SK-N-SH (cell line): ENCODE measurements at regions not wholly inside any gene's neighbourhood (a gene's known extent, or its start where the extent isn't known, plus 50 kb on each side); places are given as distances from the start of the nearest gene placed in this dataset.
"Not testable (repeated sequence)": the region's sequence is repeated elsewhere in the genome, so short reads cannot be mapped to it uniquely, and the experiment has no call there.

ENCODE experiments used
- CTCF ChIA-PET: fragments of 300-600, 350-600 bp; formaldehyde crosslinking; extraction: SDS; loops from one replicate; lab custom pipeline; 2021; lab: Yijun Ruan, JAX
- POLR2A ChIA-PET: fragments of 350-600 bp; sonication (Branson Sonifier 250); formaldehyde crosslinking; extraction: SDS; loops from one replicate; lab custom pipeline; 2020; ENCODE audit warnings: antibody characterized with exemption, inconsistent platforms; lab: Yijun Ruan, JAX
- DNase-seq: peaks from one replicate; pipeline ENCODE4 v3.0.0; 2012
- H2AFZ ChIP-seq: fragments of 200-600 bp; sonication (generic); 2 replicates; pipeline ENCODE4 v1.8.1; 2016; ENCODE audit warnings: antibody characterized with exemption, mild to moderate bottlenecking, low read depth
- H3F3A ChIP-seq: fragments of 200-600 bp; sonication (generic); replicated peaks from 2 replicates; pipeline ENCODE3; 2016; ENCODE audit warnings: antibody characterized with exemption, mild to moderate bottlenecking; ENCODE audit not compliant: insufficient read depth
- H3K27ac ChIP-seq, 2 experiments: fragments of 200-500 bp in 1 of 2; fragments of 200-600 bp in 1 of 2; sonication (Bioruptor generic) in 1 of 2; sonication (generic), shearing (Covaris generic) in 1 of 2; 2 replicates each; pipeline versions ENCODE4 v1.5.1 to v1.6.1; 2014 to 2016; ENCODE audit warnings: low read depth in 2 of 2, inconsistent platforms in 1 of 2, low read length in 1 of 2, mild to moderate bottlenecking in 1 of 2, mixed read lengths in 1 of 2
- H3K27me3 ChIP-seq: fragments of 200-600 bp; sonication (generic), shearing (Covaris generic); 2 replicates; pipeline ENCODE4 v1.6.1; 2016; ENCODE audit warnings: mixed run types; ENCODE audit not compliant: insufficient read depth
- H3K36me3 ChIP-seq, 2 experiments: fragments of 200-500 bp in 1 of 2; fragments of 200-600 bp in 1 of 2; sonication (Bioruptor generic) in 1 of 2; sonication (generic) in 1 of 2; replicated peaks in 1 of 2; 2 replicates each; pipeline versions ENCODE3 to v1.5.1; 2014 to 2016; ENCODE audit warnings: low read length in 1 of 2, mild to moderate bottlenecking in 1 of 2; ENCODE audit not compliant: insufficient read depth in 2 of 2, control insufficient read depth in 1 of 2
- H3K4me1 ChIP-seq, 2 experiments: fragments of 200-500 bp in 1 of 2; fragments of 200-600 bp in 1 of 2; sonication (Bioruptor generic) in 1 of 2; sonication (generic), shearing (Covaris generic) in 1 of 2; 2 replicates each; pipeline versions ENCODE4 v1.5.1 to v1.6.1; 2014 to 2016; ENCODE audit warnings: low read depth in 1 of 2, low read length in 1 of 2, mixed run types in 1 of 2; ENCODE audit not compliant: insufficient read depth in 2 of 2, control insufficient read depth in 1 of 2
- H3K4me2 ChIP-seq: fragments of 200-600 bp; sonication (generic), shearing (Covaris generic); 2 replicates; pipeline ENCODE4 v1.6.1; 2017; ENCODE audit warnings: mixed run types
- H3K4me3 ChIP-seq, 2 experiments: fragments of 200-500 bp in 1 of 2; fragments of 200-600 bp in 1 of 2; sonication (Bioruptor generic) in 1 of 2; sonication (generic), shearing (Covaris generic) in 1 of 2; 2 replicates each; pipeline versions ENCODE4 v1.5.1 to v1.8.1; 2014 to 2016; ENCODE audit warnings: low read depth in 2 of 2, inconsistent platforms in 1 of 2, low read length in 1 of 2, mild to moderate bottlenecking in 1 of 2, mixed read lengths in 1 of 2, moderate library complexity in 1 of 2
- H3K79me2 ChIP-seq: fragments of 200-600 bp; sonication (generic); 2 replicates; pipeline ENCODE4 v1.8.1; 2017; ENCODE audit warnings: mild to moderate bottlenecking; ENCODE audit not compliant: insufficient read depth
- H3K9ac ChIP-seq: fragments of 200-600 bp; sonication (generic); 2 replicates; pipeline ENCODE4 v1.6.1; 2017; ENCODE audit warnings: mixed run types
- H3K9me2 ChIP-seq: fragments of 200-600 bp; sonication (generic); 2 replicates; pipeline ENCODE4 v1.6.1; 2017; ENCODE audit warnings: mixed run types
- H3K9me3 ChIP-seq: fragments of 200-600 bp; sonication (generic); 2 replicates; pipeline ENCODE4 v1.6.1; 2017; ENCODE audit warnings: mixed run types, mild to moderate bottlenecking, moderate library complexity
- H4K20me1 ChIP-seq: fragments of 200-600 bp; sonication (generic); 2 replicates; pipeline ENCODE4 v1.6.1; 2017; ENCODE audit warnings: mild to moderate bottlenecking, mixed run types; ENCODE audit not compliant: insufficient read depth
- RAD21 ChIP-seq: IDR thresholded peaks from 2 replicates; pipeline ENCODE4 v1.6.1; 2012; ENCODE audit warnings: mild to moderate bottlenecking, low read length
- SMC3 ChIP-seq: IDR thresholded peaks from 2 replicates; pipeline ENCODE4 v1.6.1; 2012; ENCODE audit warnings: low read depth, low read length, improper control_type of control experiment
- WGBS: methylation state at CpG from one replicate; pipeline ENCODE4 v1.1.6; 2017; ENCODE audit warnings: low lambda C conversion rate; 5-methylcytosine and 5-hydroxymethylcytosine counted together
- TF ChIP-seq, protein P1 (sequence below): fragments of 200-600 bp; sonication (generic); IDR thresholded peaks from 2 replicates; pipeline ENCODE4 v1.6.1; 2017; ENCODE audit warnings: antibody characterized with exemption, mild to moderate bottlenecking, moderate library complexity
- TF ChIP-seq, protein P2 (sequence below): IDR thresholded peaks from 2 replicates; pipeline ENCODE4 v1.6.1; 2012; ENCODE audit warnings: mild to moderate bottlenecking, low read depth, low read length, moderate library complexity

DNA sequence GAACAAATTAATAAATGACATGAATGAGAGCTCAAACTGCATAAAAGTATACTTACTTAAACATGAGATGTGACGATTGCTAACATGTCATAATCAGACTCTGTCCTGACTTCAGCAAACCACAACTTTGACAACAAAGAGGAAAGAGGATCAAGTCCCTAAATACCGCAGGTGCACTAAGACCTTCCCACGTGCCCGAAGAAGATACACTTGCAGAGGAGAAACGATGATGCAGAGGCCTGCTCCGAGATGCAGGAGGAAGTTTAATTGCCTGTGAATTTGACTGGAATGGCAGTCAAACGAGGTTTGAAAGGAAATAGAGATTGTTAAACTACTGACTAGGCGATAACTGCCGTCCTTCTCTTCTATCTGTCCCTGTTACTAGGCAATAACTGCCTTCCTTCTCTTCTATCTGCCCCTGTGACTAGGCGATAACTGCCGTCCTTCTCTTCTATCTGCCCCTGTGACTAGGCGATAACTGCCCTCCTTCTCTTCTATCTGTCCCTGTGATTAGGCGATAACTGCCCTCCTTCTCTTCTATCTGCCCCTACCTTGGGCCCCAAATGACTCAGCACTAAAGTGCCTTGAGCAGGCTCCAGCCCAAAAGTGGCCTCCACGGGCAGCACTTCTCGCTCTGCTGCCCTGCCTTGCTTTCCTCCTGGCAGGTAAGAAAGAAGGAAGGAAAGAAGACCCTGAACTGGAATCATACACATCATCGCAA, 2226.0 kb upstream of the DEFB115 start:
- H3F3A ChIP-seq, POLR2A ChIA-PET, H3K9me2 ChIP-seq, H3K9me3 ChIP-seq, H3K4me3 ChIP-seq, H2AFZ ChIP-seq, H3K4me1 ChIP-seq, H3K9ac ChIP-seq, H3K4me2 ChIP-seq, H3K79me2 ChIP-seq, DNase-seq, CTCF ChIA-PET, H3K36me3 ChIP-seq, H3K27ac ChIP-seq, H4K20me1 ChIP-seq, H3K27me3 ChIP-seq: not testable (repeated sequence)
- 2% methylated on average over 16 of the region's 16 CpGs for WGBS

DNA sequence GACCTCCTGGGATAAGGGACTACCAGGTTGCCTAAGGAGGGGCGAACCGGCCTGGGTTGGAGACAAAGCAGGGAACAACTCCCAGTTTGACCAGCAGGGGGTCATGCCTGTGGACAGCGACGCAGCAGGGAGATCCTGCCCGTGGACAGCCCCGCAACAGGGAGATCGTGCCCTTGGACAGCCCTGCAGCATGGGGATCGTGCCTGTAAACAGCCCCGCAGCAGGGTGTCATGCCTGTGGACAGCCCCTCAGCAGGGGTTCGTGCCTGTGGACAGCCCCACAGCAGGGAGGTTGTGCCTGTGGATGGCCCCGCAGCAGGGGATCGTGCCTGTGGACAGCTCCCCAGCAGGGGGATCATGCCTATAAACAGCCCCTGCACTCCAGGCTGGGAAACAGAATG, 2213.2 kb upstream of the DEFB115 start:
- WGBS: 18% methylated on average over 5 of the region's 12 CpGs
- H3F3A ChIP-seq, H3K9me3 ChIP-seq, POLR2A ChIA-PET, H3K4me2 ChIP-seq, H3K9me2 ChIP-seq, H3K4me3 ChIP-seq, H2AFZ ChIP-seq, H3K9ac ChIP-seq: not testable (repeated sequence)
- TF ChIP-seq, protein P1, sequence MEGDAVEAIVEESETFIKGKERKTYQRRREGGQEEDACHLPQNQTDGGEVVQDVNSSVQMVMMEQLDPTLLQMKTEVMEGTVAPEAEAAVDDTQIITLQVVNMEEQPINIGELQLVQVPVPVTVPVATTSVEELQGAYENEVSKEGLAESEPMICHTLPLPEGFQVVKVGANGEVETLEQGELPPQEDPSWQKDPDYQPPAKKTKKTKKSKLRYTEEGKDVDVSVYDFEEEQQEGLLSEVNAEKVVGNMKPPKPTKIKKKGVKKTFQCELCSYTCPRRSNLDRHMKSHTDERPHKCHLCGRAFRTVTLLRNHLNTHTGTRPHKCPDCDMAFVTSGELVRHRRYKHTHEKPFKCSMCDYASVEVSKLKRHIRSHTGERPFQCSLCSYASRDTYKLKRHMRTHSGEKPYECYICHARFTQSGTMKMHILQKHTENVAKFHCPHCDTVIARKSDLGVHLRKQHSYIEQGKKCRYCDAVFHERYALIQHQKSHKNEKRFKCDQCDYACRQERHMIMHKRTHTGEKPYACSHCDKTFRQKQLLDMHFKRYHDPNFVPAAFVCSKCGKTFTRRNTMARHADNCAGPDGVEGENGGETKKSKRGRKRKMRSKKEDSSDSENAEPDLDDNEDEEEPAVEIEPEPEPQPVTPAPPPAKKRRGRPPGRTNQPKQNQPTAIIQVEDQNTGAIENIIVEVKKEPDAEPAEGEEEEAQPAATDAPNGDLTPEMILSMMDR: peak; percentile 53
- TF ChIP-seq, protein P2, sequence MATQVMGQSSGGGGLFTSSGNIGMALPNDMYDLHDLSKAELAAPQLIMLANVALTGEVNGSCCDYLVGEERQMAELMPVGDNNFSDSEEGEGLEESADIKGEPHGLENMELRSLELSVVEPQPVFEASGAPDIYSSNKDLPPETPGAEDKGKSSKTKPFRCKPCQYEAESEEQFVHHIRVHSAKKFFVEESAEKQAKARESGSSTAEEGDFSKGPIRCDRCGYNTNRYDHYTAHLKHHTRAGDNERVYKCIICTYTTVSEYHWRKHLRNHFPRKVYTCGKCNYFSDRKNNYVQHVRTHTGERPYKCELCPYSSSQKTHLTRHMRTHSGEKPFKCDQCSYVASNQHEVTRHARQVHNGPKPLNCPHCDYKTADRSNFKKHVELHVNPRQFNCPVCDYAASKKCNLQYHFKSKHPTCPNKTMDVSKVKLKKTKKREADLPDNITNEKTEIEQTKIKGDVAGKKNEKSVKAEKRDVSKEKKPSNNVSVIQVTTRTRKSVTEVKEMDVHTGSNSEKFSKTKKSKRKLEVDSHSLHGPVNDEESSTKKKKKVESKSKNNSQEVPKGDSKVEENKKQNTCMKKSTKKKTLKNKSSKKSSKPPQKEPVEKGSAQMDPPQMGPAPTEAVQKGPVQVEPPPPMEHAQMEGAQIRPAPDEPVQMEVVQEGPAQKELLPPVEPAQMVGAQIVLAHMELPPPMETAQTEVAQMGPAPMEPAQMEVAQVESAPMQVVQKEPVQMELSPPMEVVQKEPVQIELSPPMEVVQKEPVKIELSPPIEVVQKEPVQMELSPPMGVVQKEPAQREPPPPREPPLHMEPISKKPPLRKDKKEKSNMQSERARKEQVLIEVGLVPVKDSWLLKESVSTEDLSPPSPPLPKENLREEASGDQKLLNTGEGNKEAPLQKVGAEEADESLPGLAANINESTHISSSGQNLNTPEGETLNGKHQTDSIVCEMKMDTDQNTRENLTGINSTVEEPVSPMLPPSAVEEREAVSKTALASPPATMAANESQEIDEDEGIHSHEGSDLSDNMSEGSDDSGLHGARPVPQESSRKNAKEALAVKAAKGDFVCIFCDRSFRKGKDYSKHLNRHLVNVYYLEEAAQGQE: peak; percentile 70
- TF ChIP-seq, all 33 proteins: peak for 2; not testable (repeated sequence) for 31
- H3K4me1 ChIP-seq, H3K36me3 ChIP-seq, H3K27me3 ChIP-seq, H3K79me2 ChIP-seq, CTCF ChIA-PET, H4K20me1 ChIP-seq, H3K27ac ChIP-seq: not testable (repeated sequence)
- peak; percentile 32 for DNase-seq

DNA sequence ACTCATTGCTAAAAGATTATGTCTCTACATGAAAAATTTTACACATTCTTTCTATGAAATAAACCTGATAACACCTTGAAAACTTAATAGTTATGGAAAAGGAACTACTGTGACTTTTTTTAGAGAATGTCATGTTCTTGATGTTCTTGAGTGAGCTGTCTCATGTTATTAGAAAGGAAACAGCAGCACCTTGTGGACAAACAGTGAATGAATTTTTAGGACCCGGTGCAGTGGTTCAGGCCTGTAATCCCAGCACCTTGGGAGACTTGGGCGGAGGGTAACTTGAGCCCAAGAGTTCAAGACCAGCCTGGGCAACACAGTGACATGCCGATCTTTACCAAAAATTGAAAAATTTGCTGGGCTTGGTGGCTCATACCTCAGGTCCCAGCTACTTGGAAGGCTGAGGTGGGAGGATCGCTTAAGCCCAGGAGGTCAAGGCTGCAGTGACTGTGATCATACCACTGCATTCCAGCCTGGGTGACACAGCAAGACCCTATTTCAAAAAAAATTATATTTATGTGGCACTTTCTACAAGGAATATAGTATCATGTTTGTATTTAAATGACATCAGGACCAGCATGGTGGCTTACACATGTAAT, 2207.4 kb upstream of the DEFB115 start:
- H3K27me3 ChIP-seq, H3K4me1 ChIP-seq, H3K9ac ChIP-seq, H3K79me2 ChIP-seq, H3K4me3 ChIP-seq, H3K9me2 ChIP-seq, H3K27ac ChIP-seq, H3K4me2 ChIP-seq, H3K36me3 ChIP-seq, H2AFZ ChIP-seq, H3F3A ChIP-seq, DNase-seq, H3K9me3 ChIP-seq, H4K20me1 ChIP-seq, POLR2A ChIA-PET: not testable (repeated sequence)
- TF ChIP-seq, protein P1: peak; percentile 60
- TF ChIP-seq RAD21 (peak; percentile 65), SMC3 (0 out of 2 replicates have a peak, but pooled peaks have one; percentile 37)
- CTCF ChIA-PET: interaction anchor here (1.2 to 1.8 kb wide), 3 partner anchors 12 to 483 kb away, joined by 3 to 5 read pairs (median 5); no protein-coding TSS in a partner anchor
- 9% methylated on average over 4 of the region's 4 CpGs for WGBS
